ENCODE measurements at regions not wholly inside any gene's neighbourhood (a gene's known extent, or its start where the extent isn't known, plus 50 kb on each side); places are given as distances from the start of the nearest gene placed in this dataset.

GRCh38 chr3:67288466-67289106, 290.5 kb downstream of the KBTBD8 start:
- no peak for TF ChIP-seq CTCF (conservative IDR thresholded peaks at IDR 0.05; ENCODE audit: low read depth, low read length)
- no peak for TF ChIP-seq EZH2phosphoT487 (IDR thresholded peaks at IDR 0.05; ENCODE audit: borderline replicate concordance, low read length)
- no peak for TF ChIP-seq EZH2 (IDR thresholded peaks at IDR 0.05; ENCODE audit: low read length, unreplicated experiment)

Measured in PC-3 (cell line).